NT2/D1 (cell line): ENCODE measurements at regions not wholly inside any gene's neighbourhood (a gene's known extent, or its start where the extent isn't known, plus 50 kb on each side); places are given as distances from the start of the nearest gene placed in this dataset.

Experiments
- SUZ12 ChIP-seq: IDR thresholded peaks from 2 replicates; pipeline ENCODE4 v1.6.1; 2011; ENCODE audit not compliant: insufficient read length, insufficient read depth; ENCODE audit errors: extremely low read depth
- YY1 ChIP-seq: IDR thresholded peaks from 2 replicates; pipeline ENCODE4 v1.6.1; 2011; ENCODE audit not compliant: insufficient read length, insufficient read depth

- TF ChIP-seq YY1: no peak
- no peak for TF ChIP-seq SUZ12
Observed at GRCh38 chr6:137560184-137560563, 66.0 kb upstream of the OLIG3 start.
